ENCODE measurements at regions not wholly inside any gene's neighbourhood (a gene's known extent, or its start where the extent isn't known, plus 50 kb on each side); places are given as distances from the start of the nearest gene placed in this dataset.

DNA sequence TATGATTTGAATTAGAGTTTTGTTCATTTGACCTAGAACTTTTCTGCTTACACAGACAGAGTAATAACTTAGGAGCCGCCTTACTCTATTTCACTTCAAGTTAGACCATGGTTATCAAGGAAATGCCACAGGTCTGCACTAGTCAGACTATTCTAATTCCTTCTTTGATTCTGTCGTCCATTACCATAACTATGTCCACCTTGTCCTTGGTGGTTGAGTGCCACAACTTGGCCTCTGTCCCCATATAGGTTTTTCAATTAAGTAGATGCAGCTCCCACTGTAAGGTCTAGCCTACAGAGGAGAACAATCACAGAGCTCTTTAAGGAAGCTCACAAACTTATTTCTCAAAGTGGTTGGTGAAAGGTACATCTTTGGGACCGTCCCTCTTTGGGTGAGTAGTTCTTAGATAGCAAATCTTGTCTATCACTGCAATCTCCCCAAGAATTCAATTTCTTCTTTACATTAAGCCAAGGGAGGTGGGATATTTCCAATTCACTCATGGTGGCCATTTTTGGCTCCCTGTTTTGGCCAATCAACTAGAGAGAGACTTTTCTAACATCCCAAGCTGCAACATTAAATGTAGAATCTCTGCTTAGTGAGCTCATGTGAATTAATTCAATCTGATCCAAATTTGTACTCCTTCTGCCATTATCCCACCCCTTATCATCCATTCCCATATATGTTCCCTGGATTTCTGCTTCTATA, 434.6 kb downstream of the ADAMTS20 start:
- DNase-seq (ENCODE audit: low read depth), result no peak

- DNase-seq (ENCODE audit: low read depth), result no peak
Measured at GRCh38 chr12:43115441-43116160, 436.4 kb downstream of the ADAMTS20 start.

DNA sequence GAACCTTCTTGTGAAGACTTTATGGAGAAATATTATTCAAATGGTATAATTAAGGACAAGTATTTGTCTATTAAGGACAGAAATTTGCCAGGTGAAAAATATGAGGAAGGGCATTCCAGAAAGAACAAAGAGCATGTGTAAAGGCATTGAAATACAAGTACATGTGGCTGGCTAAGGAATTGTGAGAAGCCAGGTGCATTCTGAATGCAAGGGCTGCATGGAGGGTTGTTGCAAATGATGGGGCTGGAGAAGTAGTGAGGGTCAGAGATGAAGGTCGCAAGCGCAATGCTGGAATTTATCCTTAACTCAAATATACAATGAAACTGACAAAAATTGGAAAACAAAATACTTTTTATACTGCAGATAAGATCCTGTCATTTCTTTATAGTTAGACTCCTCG, 437.7 kb downstream of the ADAMTS20 start:
- DNase-seq (ENCODE audit: low read depth), result no peak

DNA sequence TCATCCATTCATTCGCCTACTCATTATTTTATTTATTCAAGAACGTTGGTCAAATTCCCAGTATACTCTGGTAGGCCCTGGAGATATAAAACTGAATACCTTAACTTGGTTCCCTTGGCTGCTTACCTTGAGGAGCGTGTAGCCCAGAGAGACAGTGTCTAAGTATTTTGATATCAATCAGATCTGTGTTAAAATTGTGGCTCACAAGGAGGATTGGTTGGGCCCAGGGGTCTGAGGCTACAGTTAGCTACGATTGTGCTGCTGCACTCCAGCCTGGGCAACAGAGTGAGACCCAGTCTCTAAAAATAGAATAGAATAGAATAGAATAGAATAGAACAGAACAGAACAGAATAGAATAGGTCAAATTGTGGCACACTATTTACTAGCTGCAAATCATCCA, 438.4 kb downstream of the ADAMTS20 start:
- no peak for DNase-seq (ENCODE audit: low read depth)

DNA sequence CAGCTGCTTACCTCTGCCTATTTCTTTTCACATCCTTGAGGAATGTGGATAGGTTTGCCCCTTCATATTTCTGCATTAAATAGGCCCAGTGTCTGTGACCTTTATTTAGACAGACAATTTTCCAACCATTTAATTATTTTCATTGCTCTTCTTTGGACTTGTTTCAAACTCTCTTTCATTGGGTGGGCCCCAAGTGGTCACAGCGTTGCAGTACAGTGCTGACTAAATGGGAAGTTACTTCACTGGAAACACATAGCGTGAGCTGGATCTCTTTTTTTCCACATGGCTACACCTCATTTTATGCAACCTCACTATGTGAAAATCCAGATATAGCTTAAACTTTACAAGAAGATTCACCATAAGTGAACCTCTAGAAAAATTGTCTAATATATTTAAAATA, 438.9 kb downstream of the ADAMTS20 start:
- DNase-seq (ENCODE audit: low read depth), result peak; percentile 4

DNA sequence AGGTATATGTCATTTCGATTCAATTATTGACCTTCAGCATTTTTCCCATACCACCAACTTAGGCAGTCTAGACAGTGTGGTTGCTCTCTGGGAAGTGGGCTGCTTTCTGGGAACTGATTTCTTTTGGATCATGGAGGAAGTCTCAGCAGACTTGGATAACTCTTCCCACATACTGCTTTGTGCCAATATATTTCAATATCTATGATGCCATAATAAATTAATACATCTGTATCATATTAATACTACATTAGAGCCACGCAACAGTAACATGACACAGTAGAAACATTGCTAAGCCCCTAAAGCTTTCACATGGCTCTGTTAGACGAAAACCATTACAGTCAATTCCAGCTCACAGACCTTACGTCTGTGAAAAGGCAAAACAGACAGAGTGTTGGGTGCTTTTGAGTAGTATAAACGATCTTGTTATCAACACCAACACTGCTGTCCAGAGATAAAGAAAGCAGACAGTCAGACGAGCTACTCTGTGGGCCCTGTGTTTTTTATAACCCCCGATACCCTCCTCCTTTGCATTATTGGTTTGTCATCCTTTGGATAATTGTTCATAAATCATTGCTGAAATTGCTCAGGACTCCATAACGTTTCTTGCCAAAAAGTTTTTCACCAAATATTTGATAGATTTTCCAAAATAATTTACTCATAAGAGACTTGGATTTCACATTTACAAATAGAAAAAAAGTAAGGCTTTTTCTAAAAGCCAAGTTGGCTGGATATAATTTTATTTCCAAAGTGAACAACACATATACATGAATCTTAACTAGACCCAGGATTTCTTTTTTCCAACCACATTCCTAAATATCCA, 439.7 kb downstream of the ADAMTS20 start:
- DNase-seq (ENCODE audit: low read depth), result no peak

- no peak for DNase-seq (ENCODE audit: low read depth)
Measured at GRCh38 chr12:43111608-43112007, 440.4 kb downstream of the ADAMTS20 start.

GRCh38 chr12:43109631-43110345, 442.2 kb downstream of the ADAMTS20 start:
- DNase-seq (ENCODE audit: low read depth), result peak; percentile 1

DNA sequence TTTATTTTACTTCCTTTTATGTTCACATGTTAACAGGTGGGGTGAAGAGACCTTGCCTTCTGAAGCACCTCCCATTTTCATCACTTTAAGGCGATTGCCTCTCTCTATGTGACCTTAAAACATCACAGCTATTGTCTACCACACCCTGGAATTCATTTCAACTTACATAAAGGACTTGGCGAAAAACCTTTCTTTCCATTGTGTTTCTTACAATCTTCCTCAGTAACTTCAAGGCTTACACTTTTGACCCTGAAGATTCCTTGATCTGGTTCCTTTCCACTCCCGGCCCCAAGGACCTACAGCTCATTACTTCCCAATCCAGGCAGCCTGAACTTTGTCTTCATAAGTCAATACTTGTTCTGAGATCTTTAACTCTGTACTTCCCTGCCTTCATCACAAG, 443.3 kb downstream of the ADAMTS20 start:
- no peak for DNase-seq (ENCODE audit: low read depth)

- DNase-seq (ENCODE audit: low read depth), result no peak
Measured at GRCh38 chr12:43107026-43107775, 444.8 kb downstream of the ADAMTS20 start.

- DNase-seq (ENCODE audit: low read depth), result no peak
Measured at GRCh38 chr12:43106355-43106754, 445.6 kb downstream of the ADAMTS20 start.

DNA sequence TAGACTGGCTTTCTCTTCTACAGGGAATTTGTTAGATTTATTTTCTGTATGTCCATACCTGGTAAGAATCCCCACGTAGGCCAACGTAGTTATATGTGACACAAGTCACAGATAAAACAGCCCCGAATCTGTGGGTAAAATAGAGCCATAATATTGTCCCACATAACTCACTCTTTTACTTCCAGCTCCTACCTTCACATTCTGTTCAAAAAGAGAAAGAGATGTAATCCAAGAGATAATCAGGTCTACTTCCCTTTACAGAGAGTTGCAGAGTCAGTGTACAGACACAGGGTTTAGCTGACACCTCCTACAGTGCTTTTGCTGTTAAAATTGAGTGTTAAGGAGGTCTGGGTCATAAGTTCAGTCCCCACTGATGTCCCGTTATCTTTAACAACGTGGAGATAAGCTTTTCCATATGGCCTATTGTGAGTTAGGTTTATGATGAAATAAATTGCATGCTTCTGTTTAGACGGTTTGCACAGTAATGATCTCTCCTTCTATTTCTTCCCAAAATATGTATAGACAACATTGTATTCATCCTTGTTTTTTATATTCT, 446.5 kb downstream of the ADAMTS20 start:
- no peak for DNase-seq (ENCODE audit: low read depth)

GRCh38 chr12:43104494-43104893, 447.5 kb downstream of the ADAMTS20 start:
- DNase-seq (ENCODE audit: low read depth), result peak; percentile 48

- DNase-seq (ENCODE audit: low read depth), result no peak
Measured at GRCh38 chr12:43103866-43104265, 448.1 kb downstream of the ADAMTS20 start.

DNA sequence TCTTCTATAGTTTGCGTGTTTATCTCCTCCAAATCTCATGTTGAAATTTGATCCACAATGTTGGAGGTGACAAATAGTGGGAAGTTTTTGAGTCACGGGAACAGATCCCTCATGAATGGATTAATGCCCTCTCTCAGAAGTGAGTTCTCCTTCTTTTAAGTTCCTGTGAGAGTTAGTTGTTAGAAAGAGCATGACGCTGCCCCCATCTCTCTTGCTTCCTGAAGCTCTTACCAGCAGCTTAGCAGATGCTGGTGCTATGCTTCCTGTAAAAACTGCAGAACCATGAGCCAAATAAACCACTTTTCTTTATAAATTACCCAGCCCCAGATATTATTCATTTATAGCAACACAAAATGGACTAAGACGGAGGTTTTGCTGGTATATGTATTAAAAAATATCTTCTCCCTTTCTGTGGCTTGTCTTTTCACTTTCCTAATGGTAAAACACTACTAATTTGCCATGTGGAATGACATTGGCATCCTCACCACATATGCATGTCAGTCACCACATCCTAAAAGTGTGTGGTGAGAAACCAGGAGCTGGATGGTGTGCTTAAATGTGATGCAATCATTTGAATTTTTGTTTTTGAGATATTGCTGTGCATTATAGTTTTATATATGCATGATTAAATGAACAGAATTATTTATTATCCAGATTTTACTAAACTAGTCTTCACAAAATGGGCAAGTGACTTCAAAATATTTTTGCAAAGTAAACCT, 449.3 kb downstream of the ADAMTS20 start:
- no peak for DNase-seq (ENCODE audit: low read depth)

- no peak for DNase-seq (ENCODE audit: low read depth)
Measured at GRCh38 chr12:43100231-43100630, 451.8 kb downstream of the ADAMTS20 start.

GRCh38 chr12:43099691-43100163, 452.3 kb downstream of the ADAMTS20 start:
- peak; percentile 26 for DNase-seq (ENCODE audit: low read depth)

- peak; percentile 2 for DNase-seq (ENCODE audit: low read depth)
Measured at GRCh38 chr12:43098766-43099550, 453.0 kb downstream of the ADAMTS20 start.

DNA sequence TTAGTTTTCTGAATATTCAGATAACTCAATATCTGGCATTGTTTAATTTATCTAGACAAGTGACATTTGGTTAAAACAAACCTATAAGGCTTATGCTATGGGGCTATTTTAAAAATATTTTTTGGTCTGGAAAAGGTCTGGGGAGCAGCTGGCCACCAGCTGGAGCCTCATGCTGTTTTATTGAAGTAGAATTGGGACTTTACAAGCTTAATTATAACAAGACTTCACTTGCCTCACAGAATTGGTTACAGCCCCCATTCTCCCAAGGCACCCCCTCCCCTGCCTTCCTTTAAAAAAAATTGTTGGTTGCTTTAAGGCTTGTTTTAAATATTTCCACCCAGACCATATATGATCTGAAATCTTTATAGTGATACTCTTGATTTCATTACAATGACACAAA, 453.9 kb downstream of the ADAMTS20 start:
- DNase-seq (ENCODE audit: low read depth), result no peak
